ENCODE measurements at regions not wholly inside any gene's neighbourhood (a gene's known extent, or its start where the extent isn't known, plus 50 kb on each side); places are given as distances from the start of the nearest gene placed in this dataset.

- TF ChIP-seq CTCF (IDR thresholded peaks at IDR 0.05) (no peak), POLR2A (IDR thresholded peaks at IDR 0.05) (no peak)
Measured at GRCh38 chr17:72250206-72250605, 129.4 kb downstream of the SOX9 start.

Data from heart left ventricle (tissue), 13 donors.